ENCODE measurements at regions not wholly inside any gene's neighbourhood (a gene's known extent, or its start where the extent isn't known, plus 50 kb on each side); places are given as distances from the start of the nearest gene placed in this dataset.

- H3K9me3 ChIP-seq, result no peaks in the 10 kb centered on the region
- no peak overlapping the region for H3K4me3 Mint-ChIP-seq (ENCODE audit: unreplicated experiment)
- H3K4me1 Mint-ChIP-seq (ENCODE audit: low read depth, unreplicated experiment), result no peaks in the 10 kb centered on the region
- H3K27me3 Mint-ChIP-seq (ENCODE audit: insufficient read depth, unreplicated experiment), result no peaks in the 10 kb centered on the region
- TF ChIP-seq, protein P1, sequence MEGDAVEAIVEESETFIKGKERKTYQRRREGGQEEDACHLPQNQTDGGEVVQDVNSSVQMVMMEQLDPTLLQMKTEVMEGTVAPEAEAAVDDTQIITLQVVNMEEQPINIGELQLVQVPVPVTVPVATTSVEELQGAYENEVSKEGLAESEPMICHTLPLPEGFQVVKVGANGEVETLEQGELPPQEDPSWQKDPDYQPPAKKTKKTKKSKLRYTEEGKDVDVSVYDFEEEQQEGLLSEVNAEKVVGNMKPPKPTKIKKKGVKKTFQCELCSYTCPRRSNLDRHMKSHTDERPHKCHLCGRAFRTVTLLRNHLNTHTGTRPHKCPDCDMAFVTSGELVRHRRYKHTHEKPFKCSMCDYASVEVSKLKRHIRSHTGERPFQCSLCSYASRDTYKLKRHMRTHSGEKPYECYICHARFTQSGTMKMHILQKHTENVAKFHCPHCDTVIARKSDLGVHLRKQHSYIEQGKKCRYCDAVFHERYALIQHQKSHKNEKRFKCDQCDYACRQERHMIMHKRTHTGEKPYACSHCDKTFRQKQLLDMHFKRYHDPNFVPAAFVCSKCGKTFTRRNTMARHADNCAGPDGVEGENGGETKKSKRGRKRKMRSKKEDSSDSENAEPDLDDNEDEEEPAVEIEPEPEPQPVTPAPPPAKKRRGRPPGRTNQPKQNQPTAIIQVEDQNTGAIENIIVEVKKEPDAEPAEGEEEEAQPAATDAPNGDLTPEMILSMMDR (IDR thresholded peaks at IDR 0.05; ENCODE audit: insufficient read depth in 1 of 2, low read depth in 1 of 2, low read length in 1 of 2, severe bottlenecking in 1 of 2, unreplicated experiment in 1 of 2), result no peak
- no peak overlapping the region for H3K4me3 ChIP-seq (ENCODE audit: low read depth, low read length)
- ChIA-PET CTCF (no interaction called here), POLR2A (no interaction called here)
- no peaks in the 10 kb centered on the region for H3K36me3 Mint-ChIP-seq (ENCODE audit: insufficient read depth, unreplicated experiment)
- H3K27me3 ChIP-seq (replicated peaks; ENCODE audit: control insufficient read depth, insufficient read depth, low read length), result no peaks in the 10 kb centered on the region
- H3K4me1 ChIP-seq, result no peaks in the 10 kb centered on the region
- H3K9me3 Mint-ChIP-seq (ENCODE audit: unreplicated experiment), result peaks cover 10% of the 10 kb centered on the region
- intact Hi-C loops (cut with micrococcal nuclease; ENCODE audit: unreplicated experiment), result no loop called here
- no TSS peak for BruUV-seq (replicated peaks)
- no peak overlapping the region for H3K27ac Mint-ChIP-seq (ENCODE audit: unreplicated experiment)
- DNase-seq, result no peak
- no peaks in the 10 kb centered on the region for H3K36me3 ChIP-seq (ENCODE audit: control insufficient read depth, insufficient read depth, low read length)
These were observed 335.2 kb upstream of the SEMA3D start for GRCh38 chr7:85522070-85522469.

DNA sequence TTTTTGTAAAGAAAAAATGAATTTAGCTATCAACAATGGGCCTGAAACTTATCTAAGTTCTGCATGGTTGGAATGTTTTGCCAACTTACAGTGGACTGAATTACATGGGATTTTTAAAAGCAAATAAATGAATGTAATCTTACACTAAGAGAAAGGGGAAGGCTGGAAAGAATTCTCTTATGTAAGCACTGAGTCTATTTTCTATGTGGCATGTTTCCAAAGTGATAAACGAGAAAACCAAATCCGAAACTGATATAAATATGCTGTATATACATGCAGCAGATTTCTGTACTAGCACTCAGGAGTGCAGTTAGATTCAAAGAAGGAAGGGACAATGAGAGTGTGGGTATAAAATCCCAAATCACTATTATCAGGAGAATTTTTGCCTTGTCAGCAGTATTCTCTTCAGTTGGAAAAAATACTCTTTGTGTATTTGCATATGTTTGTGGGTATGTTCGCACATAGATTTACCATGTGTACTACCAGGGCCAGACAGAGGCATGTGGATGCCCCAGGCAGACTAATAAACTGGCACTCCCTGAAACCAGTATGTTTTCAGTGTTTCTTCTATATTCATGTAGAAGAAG, 334.3 kb upstream of the SEMA3D start:
- Mint-ChIP-seq H3K4me1 (ENCODE audit: low read depth, unreplicated experiment) (no peaks in the 10 kb centered on the region), H3K9me3 (ENCODE audit: unreplicated experiment) (peaks cover 10% of the 10 kb centered on the region), H3K27me3 (ENCODE audit: insufficient read depth, unreplicated experiment) (no peaks in the 10 kb centered on the region), H3K4me3 (ENCODE audit: unreplicated experiment) (no peak overlapping the region), H3K27ac (ENCODE audit: unreplicated experiment) (no peak overlapping the region), H3K36me3 (ENCODE audit: insufficient read depth, unreplicated experiment) (no peaks in the 10 kb centered on the region)
- Histone ChIP-seq H3K27me3 (replicated peaks; ENCODE audit: control insufficient read depth, insufficient read depth, low read length) (no peaks in the 10 kb centered on the region), H3K36me3 (ENCODE audit: control insufficient read depth, insufficient read depth, low read length) (no peaks in the 10 kb centered on the region), H3K4me1 (no peaks in the 10 kb centered on the region), H3K9me3 (no peaks in the 10 kb centered on the region), H3K4me3 (ENCODE audit: low read depth, low read length) (no peak overlapping the region)
- DNase-seq, result no peak
- no TSS peak for BruUV-seq (replicated peaks)
- TF ChIP-seq, protein P1 (IDR thresholded peaks at IDR 0.05; ENCODE audit: insufficient read depth in 1 of 2, low read depth in 1 of 2, low read length in 1 of 2, severe bottlenecking in 1 of 2, unreplicated experiment in 1 of 2), result no peak
- CTCF ChIA-PET, result no interaction called here
- intact Hi-C loops (cut with micrococcal nuclease; ENCODE audit: unreplicated experiment), result no loop called here
- POLR2A ChIA-PET, result no interaction called here

- H3K4me1 ChIP-seq, result no peaks in the 10 kb centered on the region
- Mint-ChIP-seq H3K27me3 (ENCODE audit: insufficient read depth, unreplicated experiment) (no peaks in the 10 kb centered on the region), H3K27ac (ENCODE audit: unreplicated experiment) (no peak overlapping the region), H3K4me1 (ENCODE audit: low read depth, unreplicated experiment) (peaks cover 7% of the 10 kb centered on the region), H3K9me3 (ENCODE audit: unreplicated experiment) (peaks cover 19% of the 10 kb centered on the region), H3K36me3 (ENCODE audit: insufficient read depth, unreplicated experiment) (no peaks in the 10 kb centered on the region), H3K4me3 (ENCODE audit: unreplicated experiment) (no peak overlapping the region)
- no peaks in the 10 kb centered on the region for H3K9me3 ChIP-seq
- H3K27me3 ChIP-seq (replicated peaks; ENCODE audit: control insufficient read depth, insufficient read depth, low read length), result no peaks in the 10 kb centered on the region
- no TSS peak for BruUV-seq (replicated peaks)
- intact Hi-C loops (cut with micrococcal nuclease; ENCODE audit: unreplicated experiment), result no loop called here
- no peak for DNase-seq
- ChIA-PET POLR2A (no interaction called here), CTCF (no interaction called here)
- TF ChIP-seq, protein P1 (IDR thresholded peaks at IDR 0.05; ENCODE audit: insufficient read depth in 1 of 2, low read depth in 1 of 2, low read length in 1 of 2, severe bottlenecking in 1 of 2, unreplicated experiment in 1 of 2), result no peak
- no peaks in the 10 kb centered on the region for H3K36me3 ChIP-seq (ENCODE audit: control insufficient read depth, insufficient read depth, low read length)
- no peak overlapping the region for H3K4me3 ChIP-seq (ENCODE audit: low read depth, low read length)
These were observed 333.3 kb upstream of the SEMA3D start for GRCh38 chr7:85520175-85520574.

Measured in Caco-2 (cell line).